NB4 (cell line): ENCODE measurements at regions not wholly inside any gene's neighbourhood (a gene's known extent, or its start where the extent isn't known, plus 50 kb on each side); places are given as distances from the start of the nearest gene placed in this dataset.

Experiments used
- DNase-seq: peaks from one replicate; pipeline ENCODE4 v3.0.0; 2010; ENCODE audit warnings: low read depth
- H3K4me3 ChIP-seq: one replicate; pipeline ENCODE4 v1.5.1; 2011; ENCODE audit warnings: mild to moderate bottlenecking, low read depth, low read length, moderate library complexity
- CTCF ChIP-seq: IDR thresholded peaks from one replicate; pipeline ENCODE4 v1.5.1; 2012; ENCODE audit warnings: low read depth, low read length
- MAX ChIP-seq: IDR thresholded peaks from 2 replicates; pipeline ENCODE4 v1.6.1; 2011; ENCODE audit warnings: low read depth, low read length
- MYC ChIP-seq: IDR thresholded peaks from 2 replicates; pipeline ENCODE4 v1.6.1; 2011; ENCODE audit warnings: low read depth, low read length
- POLR2A ChIP-seq: IDR thresholded peaks from 2 replicates; pipeline ENCODE4 v1.6.1; 2011; ENCODE audit warnings: mild to moderate bottlenecking; ENCODE audit not compliant: insufficient read length; ENCODE audit errors: extremely low read depth

- DNase-seq: no peak
- no peak overlapping the region for H3K4me3 ChIP-seq
- TF ChIP-seq MYC (no peak), POLR2A (no peak), CTCF (no peak), MAX (no peak)
Measured at GRCh38 chr5:3230941-3231340, 364.7 kb upstream of the IRX1 start.

- no peak for DNase-seq
- TF ChIP-seq POLR2A: no peak
- no peak for TF ChIP-seq CTCF
- no peak for TF ChIP-seq MYC
- TF ChIP-seq MAX: no peak
- no peak overlapping the region for H3K4me3 ChIP-seq
Measured at GRCh38 chr5:3230254-3230653, 365.4 kb upstream of the IRX1 start.

GRCh38 chr5:3226196-3226920 is 369.3 kb upstream of the IRX1 start:
- DNase-seq: no peak
- no peak for TF ChIP-seq CTCF
- TF ChIP-seq POLR2A: no peak
- no peak for TF ChIP-seq MYC
- no peak for TF ChIP-seq MAX
- no peak overlapping the region for H3K4me3 ChIP-seq

- no peak overlapping the region for H3K4me3 ChIP-seq
- TF ChIP-seq MYC (no peak), POLR2A (no peak), MAX (no peak), CTCF (no peak)
- no peak for DNase-seq
Measured at GRCh38 chr5:3225201-3225960, 370.3 kb upstream of the IRX1 start.

GRCh38 chr5:3222924-3223323 is 372.7 kb upstream of the IRX1 start:
- no peak overlapping the region for H3K4me3 ChIP-seq
- TF ChIP-seq POLR2A (no peak), CTCF (no peak), MAX (no peak), MYC (no peak)
- DNase-seq: no peak
